ENCODE measurements at regions not wholly inside any gene's neighbourhood (a gene's known extent, or its start where the extent isn't known, plus 50 kb on each side); places are given as distances from the start of the nearest gene placed in this dataset.

GRCh38 chr3:150041877-150042276 lies 71.2 kb upstream of the PFN2 start:
- TF ChIP-seq, protein P1, sequence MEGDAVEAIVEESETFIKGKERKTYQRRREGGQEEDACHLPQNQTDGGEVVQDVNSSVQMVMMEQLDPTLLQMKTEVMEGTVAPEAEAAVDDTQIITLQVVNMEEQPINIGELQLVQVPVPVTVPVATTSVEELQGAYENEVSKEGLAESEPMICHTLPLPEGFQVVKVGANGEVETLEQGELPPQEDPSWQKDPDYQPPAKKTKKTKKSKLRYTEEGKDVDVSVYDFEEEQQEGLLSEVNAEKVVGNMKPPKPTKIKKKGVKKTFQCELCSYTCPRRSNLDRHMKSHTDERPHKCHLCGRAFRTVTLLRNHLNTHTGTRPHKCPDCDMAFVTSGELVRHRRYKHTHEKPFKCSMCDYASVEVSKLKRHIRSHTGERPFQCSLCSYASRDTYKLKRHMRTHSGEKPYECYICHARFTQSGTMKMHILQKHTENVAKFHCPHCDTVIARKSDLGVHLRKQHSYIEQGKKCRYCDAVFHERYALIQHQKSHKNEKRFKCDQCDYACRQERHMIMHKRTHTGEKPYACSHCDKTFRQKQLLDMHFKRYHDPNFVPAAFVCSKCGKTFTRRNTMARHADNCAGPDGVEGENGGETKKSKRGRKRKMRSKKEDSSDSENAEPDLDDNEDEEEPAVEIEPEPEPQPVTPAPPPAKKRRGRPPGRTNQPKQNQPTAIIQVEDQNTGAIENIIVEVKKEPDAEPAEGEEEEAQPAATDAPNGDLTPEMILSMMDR (conservative IDR thresholded peaks at IDR 0.05; ENCODE audit: low read depth, low read length), result no peak
- TF ChIP-seq EZH2 (IDR thresholded peaks at IDR 0.05; ENCODE audit: borderline replicate concordance, low read depth, low read length, poor library complexity, severe bottlenecking), result no peak
